CD4-positive, alpha-beta T cell treated with Interleukin-17A for 1 hour (primary cell): ENCODE measurements at regions not wholly inside any gene's neighbourhood (a gene's known extent, or its start where the extent isn't known, plus 50 kb on each side); places are given as distances from the start of the nearest gene placed in this dataset.
A peak's percentile ranks its signal among the peaks of the same experiment; 100 is the strongest.
"Not testable (repeated sequence)": the region's sequence is repeated elsewhere in the genome, so short reads cannot be mapped to it uniquely, and the experiment has no call there.

Experiments
- DNase-seq: peaks from one replicate; pipeline ENCODE4 v3.0.0-alpha.2; 2020

DNA sequence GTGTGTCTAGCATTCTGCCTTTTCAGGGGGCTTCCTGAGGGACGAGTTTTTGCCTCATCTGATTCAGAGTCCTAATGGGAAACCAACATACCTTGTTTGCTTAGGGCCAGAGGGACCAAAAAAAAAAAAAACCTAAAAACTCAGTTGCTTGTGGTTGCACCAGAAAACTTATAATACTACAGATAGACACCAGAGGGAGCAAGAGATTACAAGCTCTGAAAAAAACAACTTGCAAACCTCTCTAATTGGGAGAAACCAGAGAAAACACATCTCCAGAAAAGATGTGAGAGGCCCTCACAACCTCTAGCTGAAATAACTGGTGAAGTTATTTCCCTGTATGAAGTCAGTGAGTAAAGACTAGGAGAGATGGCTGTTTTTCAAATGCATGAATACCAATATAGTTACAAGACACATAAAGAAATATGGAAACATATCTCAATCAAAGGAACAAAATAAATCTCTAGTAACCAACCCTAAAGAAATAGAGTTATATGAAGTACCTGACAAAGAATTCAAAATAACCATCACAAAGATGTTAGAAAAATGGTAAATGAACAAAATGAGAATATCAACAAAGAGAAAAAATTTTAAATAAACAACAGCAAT, 233.7 kb upstream of the NFIA start:
- peak; percentile 7 for DNase-seq

DNA sequence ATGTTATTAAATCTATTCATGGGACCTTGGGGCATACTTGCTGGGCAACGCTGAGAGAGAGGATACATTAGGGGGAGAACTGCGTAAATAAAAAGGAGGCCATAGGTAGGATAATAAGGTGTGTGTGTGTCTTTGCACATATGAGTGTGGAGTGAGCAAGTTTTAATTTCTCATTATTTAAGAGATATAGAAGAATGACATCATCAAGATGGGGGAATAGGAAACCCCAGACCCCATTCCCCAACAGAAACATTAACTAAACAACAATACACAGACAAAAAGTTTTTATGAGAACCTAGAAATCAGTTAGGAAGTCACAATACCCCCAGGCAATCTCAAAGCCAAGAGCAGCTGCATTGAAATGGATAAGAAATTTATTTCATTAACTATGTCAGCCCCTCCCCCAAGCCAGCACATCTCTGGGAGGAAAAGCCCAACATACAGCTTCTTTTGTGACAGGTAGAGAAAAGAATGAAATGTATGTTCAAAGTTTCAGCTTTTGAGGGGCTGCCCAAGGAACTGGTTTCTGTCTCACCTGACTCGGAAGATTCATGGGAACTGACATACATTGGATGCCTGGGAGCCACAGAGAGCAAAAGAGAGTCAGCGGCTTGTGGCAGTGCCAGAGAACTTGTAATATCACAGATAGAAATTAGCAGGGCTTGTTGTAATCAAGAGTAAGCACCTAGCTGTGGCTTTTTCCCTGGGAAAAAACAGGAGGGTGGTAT, 234.3 kb upstream of the NFIA start:
- DNase-seq = no peak

GRCh38 chr1:60847391-60847790, 235.0 kb upstream of the NFIA start:
- DNase-seq = no peak

DNA sequence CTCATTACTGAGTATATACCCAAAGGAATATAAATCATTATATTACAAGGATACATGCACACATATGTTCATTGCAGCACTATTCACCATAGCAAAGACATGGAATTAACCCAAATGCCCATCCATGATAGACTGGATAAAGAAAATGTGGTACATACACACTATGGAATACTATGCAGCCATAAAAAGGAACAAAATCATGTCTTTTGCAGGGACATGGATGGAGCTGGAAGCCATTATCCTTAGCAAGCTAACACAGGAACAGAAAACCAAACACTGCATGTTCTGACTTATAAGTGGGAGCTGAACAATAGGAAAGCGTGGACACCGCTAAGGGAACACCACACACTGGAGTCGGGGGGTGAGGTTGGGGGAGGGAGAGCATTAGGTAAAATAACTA, 236.7 kb upstream of the NFIA start:
- DNase-seq = not testable (repeated sequence)

DNA sequence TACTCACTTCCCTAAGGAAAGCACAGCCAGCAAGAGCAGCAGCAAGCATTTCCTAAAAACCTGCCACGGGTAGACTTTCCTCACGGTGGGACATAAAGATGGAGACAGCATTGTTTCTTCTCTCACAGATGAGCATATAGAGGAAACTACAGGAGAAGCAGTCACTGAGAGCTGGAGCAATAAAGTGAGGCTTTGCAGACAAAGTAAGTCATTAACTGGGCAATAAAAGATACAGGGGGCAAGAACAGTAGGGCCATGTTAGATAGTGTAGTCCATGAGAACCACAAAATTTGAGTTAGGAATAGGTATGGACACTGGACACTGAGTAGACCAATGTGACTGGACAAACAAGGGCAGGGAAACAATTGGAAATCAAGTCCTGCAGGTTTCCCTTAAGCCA, 240.1 kb upstream of the NFIA start:
- no peak for DNase-seq

- no peak for DNase-seq
Measured at GRCh38 chr1:60841116-60842046, 241.0 kb upstream of the NFIA start.

- DNase-seq = not testable (repeated sequence)
Measured at GRCh38 chr1:60840476-60840875, 241.9 kb upstream of the NFIA start.

DNA sequence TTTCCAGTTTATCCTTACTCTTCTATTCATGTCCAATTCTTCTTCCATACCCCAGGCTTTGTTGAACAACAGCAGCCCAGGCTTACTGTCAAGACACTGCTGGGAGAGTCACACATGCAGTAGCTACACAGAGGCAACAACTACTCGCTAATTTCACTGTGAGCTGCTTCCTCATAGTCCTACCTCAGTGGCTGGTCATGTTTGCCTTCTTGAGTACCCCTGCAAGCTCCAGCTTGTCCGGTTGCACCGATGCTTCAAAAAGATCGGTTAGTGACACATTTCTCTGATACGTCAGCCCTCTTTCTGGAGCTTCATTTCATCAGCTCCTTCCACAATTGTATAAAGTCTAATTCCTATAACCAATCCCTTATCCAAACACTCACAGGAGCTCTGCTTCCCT, 246.7 kb upstream of the NFIA start:
- DNase-seq = no peak

DNA sequence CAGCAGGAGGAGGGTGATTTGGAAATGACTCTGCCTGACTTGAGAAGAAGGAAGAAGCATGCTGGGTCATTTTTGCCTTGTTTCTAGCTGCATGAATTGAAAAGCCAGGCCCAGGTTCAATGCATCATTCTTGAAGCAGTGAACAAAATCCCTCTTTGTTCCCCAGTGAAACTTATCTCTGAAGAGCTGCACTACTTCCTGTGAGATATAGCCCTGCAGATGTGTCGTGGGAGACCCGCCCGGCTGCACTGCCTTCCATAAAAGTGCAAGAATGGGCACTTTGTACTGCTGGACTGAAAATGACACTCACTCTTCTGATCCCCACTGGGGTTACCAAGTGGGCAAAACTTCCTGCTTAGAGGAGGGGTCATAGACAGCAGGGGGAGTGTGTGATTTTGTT, 249.2 kb upstream of the NFIA start:
- no peak for DNase-seq

DNA sequence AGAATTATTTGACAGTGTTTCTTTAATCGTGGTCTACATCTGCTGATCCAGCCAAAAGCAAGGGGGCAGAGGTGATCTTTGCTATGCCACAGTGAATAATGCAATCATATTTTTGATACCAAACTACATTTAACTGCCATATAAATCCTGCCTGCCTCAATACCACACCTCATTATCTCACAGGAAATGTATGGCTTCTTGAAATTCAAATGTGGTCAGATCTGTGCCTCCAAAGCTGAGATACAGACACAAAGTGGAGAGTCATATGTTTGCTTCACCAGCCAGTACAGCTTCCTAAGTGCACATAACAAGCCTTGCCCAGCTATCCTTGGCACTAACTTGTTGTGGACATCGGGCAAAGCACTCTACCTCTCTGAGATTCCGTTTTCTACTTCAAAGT, 250.0 kb upstream of the NFIA start:
- DNase-seq = no peak

GRCh38 chr1:60831780-60832179, 250.6 kb upstream of the NFIA start:
- no peak for DNase-seq

- no peak for DNase-seq
Measured at GRCh38 chr1:60828944-60829343, 253.4 kb upstream of the NFIA start.

- no peak for DNase-seq
Measured at GRCh38 chr1:60826320-60827094, 255.9 kb upstream of the NFIA start.

GRCh38 chr1:60825593-60825992, 256.8 kb upstream of the NFIA start:
- DNase-seq = no peak

GRCh38 chr1:60823151-60823550, 259.2 kb upstream of the NFIA start:
- no peak for DNase-seq

DNA sequence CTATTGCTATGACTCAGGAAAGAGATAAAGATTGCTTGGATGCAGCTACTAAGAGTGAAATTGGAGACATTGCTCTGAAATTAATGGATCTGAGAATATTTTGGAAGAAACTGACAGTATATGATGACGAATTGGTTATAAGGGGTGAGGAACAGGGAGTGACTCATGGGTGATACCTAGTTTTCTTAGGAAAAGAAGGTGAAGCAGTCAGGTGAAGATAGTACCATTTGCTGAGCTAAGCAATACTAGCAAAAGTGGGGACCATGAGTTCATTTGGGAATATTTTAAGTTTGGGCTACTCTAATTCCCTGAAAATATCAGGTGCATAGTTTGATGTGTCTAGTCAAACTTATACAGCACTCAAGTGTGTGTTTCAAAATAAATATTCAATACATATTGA, 260.1 kb upstream of the NFIA start:
- DNase-seq = no peak

DNA sequence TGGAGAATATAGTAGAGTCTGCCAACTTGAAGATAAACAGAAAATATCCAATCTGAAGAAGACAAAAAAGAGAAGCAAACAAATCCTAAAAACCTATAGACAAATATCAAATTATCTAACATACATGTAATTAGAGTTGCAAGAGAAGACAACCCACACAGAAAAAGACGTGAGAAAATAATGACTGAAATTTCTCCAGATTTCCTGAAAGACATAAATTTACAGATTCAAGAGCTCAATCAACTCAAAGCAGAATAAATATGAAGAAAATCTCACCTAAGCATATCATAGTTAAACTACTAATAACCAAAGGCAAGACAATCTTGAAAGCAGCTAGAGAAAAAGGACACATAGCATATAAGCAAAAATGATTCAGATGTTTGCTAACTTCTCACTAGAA, 261.2 kb upstream of the NFIA start:
- no peak for DNase-seq

GRCh38 chr1:60818969-60819701, 263.2 kb upstream of the NFIA start:
- no peak for DNase-seq

GRCh38 chr1:60813071-60813470, 269.3 kb upstream of the NFIA start:
- DNase-seq = no peak

- DNase-seq = no peak
Measured at GRCh38 chr1:60809204-60809980, 273.0 kb upstream of the NFIA start.

DNA sequence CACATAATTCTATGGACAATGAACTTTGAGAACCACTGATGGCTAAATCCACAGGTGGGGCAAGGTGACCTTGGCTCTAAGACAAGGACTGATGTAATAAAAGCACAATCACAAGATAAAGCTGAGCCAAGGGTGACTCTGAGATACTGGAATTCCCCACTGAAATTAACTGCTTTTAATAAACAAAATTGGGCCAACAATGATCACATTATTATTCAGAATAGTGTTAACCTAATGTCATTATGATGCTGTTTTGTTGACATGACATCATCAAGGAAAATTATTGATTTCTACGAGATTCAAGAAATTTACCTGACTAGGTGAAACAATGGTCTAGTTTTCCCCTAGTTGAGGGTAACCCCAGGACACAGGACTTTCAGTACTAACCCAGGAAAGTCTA, 273.7 kb upstream of the NFIA start:
- no peak for DNase-seq

DNA sequence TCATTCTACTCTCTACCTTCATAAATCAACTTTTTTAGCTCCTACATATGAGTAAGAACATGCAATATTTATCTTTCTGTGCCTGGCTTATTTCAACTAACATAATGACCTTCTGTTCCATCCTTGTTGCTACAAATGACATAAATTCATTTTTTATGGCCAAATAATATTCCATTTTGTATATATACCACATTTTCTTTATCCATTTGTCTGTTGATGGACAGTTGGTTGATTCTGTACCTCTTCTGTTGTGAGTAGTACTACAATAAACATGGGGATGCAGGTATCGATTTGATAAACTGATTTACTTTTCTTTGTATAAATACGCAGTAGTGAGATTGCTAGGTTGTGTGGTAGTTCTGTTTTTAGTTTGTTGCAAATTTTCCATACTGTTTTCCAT, 279.5 kb upstream of the NFIA start:
- DNase-seq = no peak
